Transverse colon (tissue), 4 donors: ENCODE measurements at regions not wholly inside any gene's neighbourhood (a gene's known extent, or its start where the extent isn't known, plus 50 kb on each side); places are given as distances from the start of the nearest gene placed in this dataset.

Source experiments
- DNase-seq: peaks from one replicate; pipeline ENCODE4 v3.0.0-alpha.2; 2019
- H3K27ac ChIP-seq, 4 donors: fragments of 200-600 bp; sonication (generic); 2 replicates each; pipeline ENCODE4 v1.5.1; 2016 to 2018; ENCODE audit warnings: inconsistent platforms in 4 of 4
- H3K27me3 ChIP-seq: fragments of 200-600 bp; sonication (generic); 2 replicates; pipeline ENCODE4 v1.5.1; 2017; ENCODE audit warnings: inconsistent platforms
- H3K36me3 ChIP-seq, 4 donors: fragments of 200-600 bp; sonication (generic); 2 replicates each; pipeline ENCODE4 v1.5.1; 2017 to 2019; ENCODE audit warnings: inconsistent platforms in 4 of 4
- H3K4me1 ChIP-seq, 4 donors: fragments of 200-600 bp; sonication (generic); 2 replicates each; pipeline ENCODE4 v1.5.1; 2017 to 2020; ENCODE audit warnings: inconsistent platforms in 4 of 4
- H3K4me3 ChIP-seq, 4 donors: fragments of 200-600 bp; sonication (generic); 1 replicate in 1 of 4; 2 replicates in 3 of 4; pipeline versions ENCODE4 v1.5.1 to v1.6.1; 2017 to 2019; ENCODE audit warnings: inconsistent platforms in 4 of 4
- H3K9me3 ChIP-seq, 2 donors: fragments of 200-600 bp; sonication (generic); 2 replicates each; pipeline ENCODE4 v1.5.1; 2017 to 2019; ENCODE audit warnings: inconsistent platforms in 2 of 2
- CTCF ChIP-seq, 5 experiments: fragments of 200-600 bp in 3 of 5; fragments of 450-650 bp in 2 of 5; sonication (generic) in 3 of 5; IDR thresholded peaks; 1 replicate in 2 of 5; 2 replicates in 3 of 5; pipeline ENCODE4 v1.5.1; 2016 to 2017; ENCODE audit warnings: antibody characterized with exemption in 5 of 5, inconsistent platforms in 3 of 5, mild to moderate bottlenecking in 2 of 5, moderate library complexity in 1 of 5
- EP300 ChIP-seq: sonication (generic); formaldehyde crosslinking; IDR thresholded peaks from one replicate; pipeline ENCODE4 v1.6.1; 2017; ENCODE audit warnings: antibody characterized with exemption, low read depth
- POLR2A ChIP-seq: fragments of 450-650 bp; IDR thresholded peaks from one replicate; pipeline ENCODE4 v1.6.1; 2016; ENCODE audit warnings: antibody characterized with exemption, mild to moderate bottlenecking, moderate library complexity
- POLR2AphosphoS5 ChIP-seq, 3 donors: sonication (generic); formaldehyde crosslinking; IDR thresholded peaks; one replicate each; pipeline ENCODE4 v1.6.1; 2016; ENCODE audit warnings: antibody characterized with exemption in 3 of 3
- WGBS, 2 donors: methylation state at CpG; one replicate each; pipeline ENCODE4 v1.1.5; 2018; ENCODE audit warnings: low coverage in 1 of 2; 5-methylcytosine and 5-hydroxymethylcytosine counted together
- in situ Hi-C, 4 donors: fragments of 200-750 bp; cut with MboI; loops; one replicate each; pipeline versions ENCODE4 v1.15.0 to v1.15.1; 2017; ENCODE audit warnings: low sequenced_read_pairs in 3 of 4, low pct_ligation_motif_present in 1 of 4, low pct_unique_long_range_greater_than_20kb in 1 of 4
- intact Hi-C: fragments of 100-400 bp; cut with DNase I; formaldehyde crosslinking; loops from one replicate; pipeline ENCODE4 v1.15.1; 2023; ENCODE audit warnings: low total_unique reads

- no peak for DNase-seq
- Histone ChIP-seq H3K27me3 (no peaks in the 10 kb centered on the region), H3K4me1 (no peaks in the 10 kb centered on the region), H3K36me3 (no peaks in the 10 kb centered on the region), H3K27ac (no peak overlapping the region), H3K9me3 (peaks cover 6 to 12% of the 10 kb centered on the region in 2 donors), H3K4me3 (no peak overlapping the region)
- in situ Hi-C loops (no loop called here), intact Hi-C loops (no loop called here)
- TF ChIP-seq POLR2AphosphoS5 (IDR thresholded peaks at IDR 0.05) (no peak), POLR2A (no peak), CTCF (IDR thresholded peaks at IDR 0.05) (no peak), EP300 (no peak)
- 55% methylated on average over 3 of the region's 3 CpGs; no CpG with 5 or more reads in 1 of the 2 donors for WGBS, 2 donors
Observed at GRCh38 chr5:106730506-106730905, 940.2 kb downstream of the EFNA5 start.

- no peak overlapping the region for H3K4me3 ChIP-seq
- WGBS, 2 donors = 82 to 89% methylated on average over 4 of the region's 4 CpGs
- in situ Hi-C loops = no loop called here
- no peak for DNase-seq
- peaks cover 3 to 10% of the 10 kb centered on the region in 2 donors for H3K9me3 ChIP-seq
- no peaks in the 10 kb centered on the region for H3K27me3 ChIP-seq
- TF ChIP-seq EP300 = no peak
- TF ChIP-seq POLR2A = no peak
- TF ChIP-seq POLR2AphosphoS5 (IDR thresholded peaks at IDR 0.05) = no peak
- no peak for TF ChIP-seq CTCF (IDR thresholded peaks at IDR 0.05)
- H3K27ac ChIP-seq = no peak overlapping the region
- intact Hi-C loops = no loop called here
- no peaks in the 10 kb centered on the region for H3K36me3 ChIP-seq
- no peaks in the 10 kb centered on the region for H3K4me1 ChIP-seq
Observed at GRCh38 chr5:106728208-106728607, 942.5 kb downstream of the EFNA5 start.

- no peaks in the 10 kb centered on the region for H3K27me3 ChIP-seq
- TF ChIP-seq CTCF (IDR thresholded peaks at IDR 0.05) (no peak), EP300 (no peak), POLR2AphosphoS5 (IDR thresholded peaks at IDR 0.05) (no peak)
- no peaks in the 10 kb centered on the region for H3K4me1 ChIP-seq
- H3K36me3 ChIP-seq = no peaks in the 10 kb centered on the region
- H3K27ac ChIP-seq = no peak overlapping the region
- DNase-seq = no peak
- no peak overlapping the region for H3K4me3 ChIP-seq
- H3K9me3 ChIP-seq = peaks cover under 1 to 2% of the 10 kb centered on the region in 2 donors
- in situ Hi-C loops = no loop called here
- 37 to 71% methylated on average over 2 of the region's 2 CpGs for WGBS, 2 donors
- intact Hi-C loops = no loop called here
Observed at GRCh38 chr5:106727071-106727470, 943.7 kb downstream of the EFNA5 start.

- Histone ChIP-seq H3K9me3 (no peaks in the 10 kb centered on the region), H3K27me3 (no peaks in the 10 kb centered on the region), H3K27ac (no peak overlapping the region), H3K4me3 (no peak overlapping the region), H3K4me1 (no peaks in the 10 kb centered on the region), H3K36me3 (no peaks in the 10 kb centered on the region)
- TF ChIP-seq POLR2A = no peak
- no peak for TF ChIP-seq EP300
- TF ChIP-seq POLR2AphosphoS5 (IDR thresholded peaks at IDR 0.05) = no peak
- TF ChIP-seq CTCF (IDR thresholded peaks at IDR 0.05) = no peak
- DNase-seq = no peak
- intact Hi-C loops (no loop called here), in situ Hi-C loops (no loop called here)
- WGBS, 2 donors = 63 to 72% methylated on average over 2 to 3 of the region's 3 CpGs
Observed at GRCh38 chr5:106720367-106720766, 950.4 kb downstream of the EFNA5 start.
